ENCODE measurements at regions not wholly inside any gene's neighbourhood (a gene's known extent, or its start where the extent isn't known, plus 50 kb on each side); places are given as distances from the start of the nearest gene placed in this dataset.

DNA sequence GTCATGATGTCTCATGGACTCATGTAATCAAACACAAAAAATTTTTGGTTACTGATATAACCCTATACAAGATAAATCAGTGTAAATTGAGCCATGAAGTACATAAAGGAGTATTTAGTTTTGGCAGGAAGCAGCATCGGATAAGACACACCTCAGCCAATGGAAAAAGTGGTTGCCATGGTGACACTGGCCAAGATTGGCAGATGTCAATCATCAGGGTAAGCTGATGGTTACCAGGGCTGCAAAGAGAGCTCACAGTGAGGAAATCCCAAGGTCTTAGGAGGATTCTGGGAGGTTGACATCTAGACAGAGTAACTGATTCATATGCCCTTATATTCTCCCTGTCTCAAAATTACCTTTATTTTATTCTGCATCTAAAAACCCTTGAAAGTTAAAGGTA, 203.8 kb upstream of the PCSK2 start:
- Histone ChIP-seq H3K4me1 (replicated peaks) (no peaks in the 10 kb centered on the region), H3K36me3 (no peaks in the 10 kb centered on the region)
- 91% methylated on average over 1 of the region's 1 CpG for WGBS

GRCh38 chr20:17023806-17024205, 203.0 kb upstream of the PCSK2 start:
- WGBS = 25% methylated on average over 8 of the region's 8 CpGs
- no peaks in the 10 kb centered on the region for H3K27me3 ChIP-seq (replicated peaks; ENCODE audit: insufficient read depth)
- H3K4me3 ChIP-seq = no peak overlapping the region
- DNase-seq (ENCODE audit: low spot score) = no peak
- no peaks in the 10 kb centered on the region for H3K9me3 ChIP-seq
- no peaks in the 10 kb centered on the region for H3K36me3 ChIP-seq
- intact Hi-C loops (cut with DNase I) = no loop called here
- H3K4me1 ChIP-seq (replicated peaks) = no peaks in the 10 kb centered on the region
- H3K27ac ChIP-seq = no peak overlapping the region
- TF ChIP-seq POLR2AphosphoS5 (IDR thresholded peaks at IDR 0.05) (no peak), POLR2A (IDR thresholded peaks at IDR 0.05) (no peak), CTCF (IDR thresholded peaks at IDR 0.05) (no peak)

More for the DNA sequence above, 203.8 kb upstream of the PCSK2 start:
- no peak overlapping the region for H3K27ac ChIP-seq
- no peak for DNase-seq (ENCODE audit: low spot score)
- TF ChIP-seq POLR2AphosphoS5 (IDR thresholded peaks at IDR 0.05) (no peak), POLR2A (IDR thresholded peaks at IDR 0.05) (no peak), CTCF (IDR thresholded peaks at IDR 0.05) (no peak)
- no peaks in the 10 kb centered on the region for H3K9me3 ChIP-seq
- H3K27me3 ChIP-seq (replicated peaks; ENCODE audit: insufficient read depth) = no peaks in the 10 kb centered on the region
- intact Hi-C loops (cut with DNase I) = no loop called here
- H3K4me3 ChIP-seq = no peak overlapping the region

DNA sequence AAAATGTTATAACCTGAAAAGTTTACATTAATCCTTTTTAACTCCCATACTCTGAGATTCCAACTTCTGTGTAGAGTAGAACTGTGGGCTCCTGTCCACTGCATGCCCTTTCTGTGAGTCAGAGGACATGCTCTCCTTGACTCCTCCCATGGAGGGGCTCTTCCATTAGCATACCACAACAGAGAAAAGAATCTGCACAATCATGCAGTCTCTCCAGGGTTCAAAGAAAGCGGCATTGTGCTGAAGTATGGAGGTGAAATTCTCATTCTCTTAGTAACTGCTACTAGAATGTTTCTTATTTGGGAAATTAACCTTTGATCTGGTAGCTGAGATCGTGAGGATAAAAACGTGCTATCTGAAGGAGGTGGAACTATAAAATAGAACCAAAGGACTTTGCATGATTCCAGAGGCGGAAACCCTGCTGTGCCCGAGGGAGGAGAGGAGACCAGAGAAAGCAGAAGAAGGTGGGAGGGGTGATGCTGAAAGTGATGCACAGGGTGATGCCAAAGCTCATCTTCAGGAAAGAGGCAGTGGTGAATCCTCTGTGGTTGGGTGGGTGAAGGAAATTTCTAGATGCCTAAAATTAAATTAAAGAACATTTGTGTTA, 202.2 kb upstream of the PCSK2 start:
- Histone ChIP-seq H3K27me3 (replicated peaks; ENCODE audit: insufficient read depth) (no peaks in the 10 kb centered on the region), H3K36me3 (no peaks in the 10 kb centered on the region), H3K4me1 (replicated peaks) (no peaks in the 10 kb centered on the region), H3K27ac (no peak overlapping the region), H3K4me3 (no peak overlapping the region), H3K9me3 (no peaks in the 10 kb centered on the region)
- intact Hi-C loops (cut with DNase I) = no loop called here
- TF ChIP-seq POLR2A (IDR thresholded peaks at IDR 0.05) (no peak), CTCF (IDR thresholded peaks at IDR 0.05) (no peak), POLR2AphosphoS5 (IDR thresholded peaks at IDR 0.05) (no peak)
- DNase-seq (ENCODE audit: low spot score) = no peak
- 17% methylated on average over 5 of the region's 5 CpGs for WGBS

DNA sequence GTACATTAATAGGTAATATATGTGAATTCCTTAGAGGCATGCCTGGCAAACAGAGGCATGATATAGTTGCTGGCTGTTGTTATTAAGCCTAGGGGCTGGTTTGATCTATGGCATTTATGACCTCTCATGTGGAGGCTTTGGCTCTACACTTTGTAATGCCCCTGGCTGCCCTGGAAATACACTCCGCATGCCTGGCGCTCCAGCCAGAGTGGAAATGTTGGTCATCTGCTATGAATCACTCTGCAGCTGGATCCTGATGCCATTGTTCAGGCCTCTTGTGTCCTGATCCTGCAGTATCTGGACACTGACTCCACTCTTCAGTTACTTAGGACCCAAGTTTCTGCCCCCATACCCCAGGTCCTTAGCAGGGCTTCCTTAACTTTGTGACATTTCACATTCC, 200.5 kb upstream of the PCSK2 start:
- no peak overlapping the region for H3K4me3 ChIP-seq
- no peaks in the 10 kb centered on the region for H3K36me3 ChIP-seq
- H3K27ac ChIP-seq = no peak overlapping the region
- no peaks in the 10 kb centered on the region for H3K27me3 ChIP-seq (replicated peaks; ENCODE audit: insufficient read depth)
- WGBS = 97% methylated on average over 2 of the region's 2 CpGs
- no peaks in the 10 kb centered on the region for H3K9me3 ChIP-seq
- DNase-seq (ENCODE audit: low spot score) = no peak
- no peaks in the 10 kb centered on the region for H3K4me1 ChIP-seq (replicated peaks)
- no peak for TF ChIP-seq CTCF (IDR thresholded peaks at IDR 0.05)
- TF ChIP-seq POLR2A (IDR thresholded peaks at IDR 0.05) = no peak
- TF ChIP-seq POLR2AphosphoS5 (IDR thresholded peaks at IDR 0.05) = no peak
- intact Hi-C loops (cut with DNase I) = no loop called here

- no peaks in the 10 kb centered on the region for H3K36me3 ChIP-seq
- intact Hi-C loops (cut with DNase I) = no loop called here
- H3K27ac ChIP-seq = no peak overlapping the region
- no peak overlapping the region for H3K4me3 ChIP-seq
- H3K27me3 ChIP-seq (replicated peaks; ENCODE audit: insufficient read depth) = no peaks in the 10 kb centered on the region
- no peaks in the 10 kb centered on the region for H3K9me3 ChIP-seq
- H3K4me1 ChIP-seq (replicated peaks) = no peaks in the 10 kb centered on the region
- no peak for DNase-seq (ENCODE audit: low spot score)
- no peak for TF ChIP-seq CTCF (IDR thresholded peaks at IDR 0.05)
- TF ChIP-seq POLR2AphosphoS5 (IDR thresholded peaks at IDR 0.05) = no peak
- TF ChIP-seq POLR2A (IDR thresholded peaks at IDR 0.05) = no peak
- 44% methylated on average over 4 of the region's 4 CpGs for WGBS
Observed at GRCh38 chr20:17029698-17030097, 197.1 kb upstream of the PCSK2 start.
